ENCODE measurements at regions not wholly inside any gene's neighbourhood (a gene's known extent, or its start where the extent isn't known, plus 50 kb on each side); places are given as distances from the start of the nearest gene placed in this dataset.
"Not testable (repeated sequence)": the region's sequence is repeated elsewhere in the genome, so short reads cannot be mapped to it uniquely, and the experiment has no call there.

DNA sequence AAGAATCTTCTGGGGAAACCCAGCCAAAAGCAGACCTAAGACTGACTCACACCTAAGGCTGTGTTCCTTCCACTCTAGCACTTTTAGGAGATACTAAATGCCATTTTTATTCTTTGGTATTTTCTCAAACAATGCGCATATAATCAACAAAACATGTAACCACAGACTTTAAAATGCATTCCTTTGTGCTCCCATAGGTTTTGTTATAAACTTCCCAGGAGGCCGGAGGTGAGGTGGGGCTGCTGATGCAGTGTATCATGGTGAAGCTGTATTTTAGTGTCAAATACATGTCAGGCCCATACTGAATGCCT is 155.2 kb downstream of the BTBD3 start:
- FAIRE-seq, result no peak

GRCh38 chr20:12074111-12074655 is 156.5 kb downstream of the BTBD3 start:
- no peak for FAIRE-seq

- no peak for FAIRE-seq
Observed at GRCh38 chr20:12076200-12076599, 158.5 kb downstream of the BTBD3 start.

- FAIRE-seq, result no peak
Observed at GRCh38 chr20:12077875-12078274, 160.2 kb downstream of the BTBD3 start.

- FAIRE-seq, result no peak
Observed at GRCh38 chr20:12079490-12079889, 161.8 kb downstream of the BTBD3 start.

DNA sequence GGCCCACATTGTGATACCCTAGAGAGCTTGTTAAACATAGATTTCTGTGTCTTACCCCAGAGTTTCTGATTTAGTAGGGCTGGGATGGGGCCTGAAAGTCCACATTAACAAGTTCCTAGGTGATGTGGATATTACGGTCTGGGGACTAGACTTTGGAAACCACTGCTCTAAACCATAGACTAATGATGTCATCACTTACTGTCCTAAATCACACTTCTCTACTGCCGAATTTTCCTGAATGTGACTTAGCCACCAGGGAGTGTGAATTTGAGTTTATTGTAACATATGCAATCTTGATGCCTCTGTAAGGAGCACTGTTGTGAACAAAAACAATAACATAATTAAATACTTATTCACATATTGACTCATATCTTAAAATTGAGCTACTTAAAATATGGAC is 165.6 kb downstream of the BTBD3 start:
- no peak for FAIRE-seq

GRCh38 chr20:12084482-12084881 is 166.8 kb downstream of the BTBD3 start:
- no peak for FAIRE-seq

DNA sequence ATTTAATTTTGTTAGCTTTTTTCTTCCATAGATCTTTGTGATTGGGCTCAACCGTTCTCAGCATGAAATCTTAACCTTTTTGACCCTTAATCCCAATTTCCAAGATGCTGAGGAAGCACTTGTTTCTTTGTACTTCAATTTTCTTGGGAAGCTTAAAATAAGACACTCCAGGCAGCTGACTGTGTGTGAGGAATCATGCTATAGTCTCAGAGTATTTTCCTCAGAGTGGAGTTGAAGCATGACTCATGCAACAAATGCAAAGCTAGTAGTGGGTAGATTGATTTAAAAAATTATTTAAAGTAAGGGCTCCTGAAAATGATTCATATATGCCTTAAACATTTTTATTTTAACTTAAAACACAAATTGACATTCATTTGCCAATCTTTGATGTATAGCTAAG is 168.7 kb downstream of the BTBD3 start:
- FAIRE-seq, result no peak

DNA sequence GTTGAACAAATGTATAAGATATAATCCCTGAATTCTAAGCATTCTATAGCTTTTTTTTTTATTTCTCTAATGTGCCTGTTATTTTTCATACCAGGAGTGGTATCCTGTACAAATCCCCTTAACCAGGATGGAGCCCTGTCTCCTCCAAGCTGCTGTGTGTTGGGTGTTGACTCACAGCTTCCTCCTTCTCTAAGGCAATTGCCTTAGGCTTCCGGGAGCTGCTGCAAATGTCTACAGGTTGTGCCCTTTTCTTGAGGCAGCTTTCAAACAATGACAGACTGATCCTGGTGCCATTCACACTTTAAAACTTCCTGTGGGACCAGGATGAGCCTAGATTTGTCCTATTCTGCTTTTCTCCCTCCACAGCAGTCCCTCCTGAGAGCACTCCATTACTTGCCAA is 173.2 kb downstream of the BTBD3 start:
- no peak for FAIRE-seq

- no peak for FAIRE-seq
Observed at GRCh38 chr20:12093057-12093796, 175.5 kb downstream of the BTBD3 start.

- not testable (repeated sequence) for FAIRE-seq
Observed at GRCh38 chr20:12093797-12094190, 176.1 kb downstream of the BTBD3 start.

GRCh38 chr20:12095180-12095920 is 177.7 kb downstream of the BTBD3 start:
- no peak for FAIRE-seq

DNA sequence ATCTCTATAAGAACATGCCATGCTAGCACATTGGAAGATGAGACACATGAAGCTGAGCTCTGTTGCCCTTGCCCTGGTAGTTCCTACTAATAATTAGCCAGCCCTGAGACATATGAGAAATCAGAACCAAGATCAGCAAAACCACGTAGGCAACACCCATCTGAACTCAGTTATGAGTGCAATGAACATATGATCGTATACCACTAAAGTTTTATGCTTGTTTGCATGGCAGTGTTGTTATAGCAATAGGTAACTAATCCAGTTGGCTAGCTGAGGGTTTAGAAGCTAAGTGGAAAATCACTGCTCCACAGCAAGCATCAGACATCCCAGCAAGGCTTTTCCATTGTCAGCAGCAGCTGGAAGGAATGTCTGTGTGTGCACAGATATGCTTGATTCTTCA is 180.7 kb downstream of the BTBD3 start:
- FAIRE-seq, result no peak

DNA sequence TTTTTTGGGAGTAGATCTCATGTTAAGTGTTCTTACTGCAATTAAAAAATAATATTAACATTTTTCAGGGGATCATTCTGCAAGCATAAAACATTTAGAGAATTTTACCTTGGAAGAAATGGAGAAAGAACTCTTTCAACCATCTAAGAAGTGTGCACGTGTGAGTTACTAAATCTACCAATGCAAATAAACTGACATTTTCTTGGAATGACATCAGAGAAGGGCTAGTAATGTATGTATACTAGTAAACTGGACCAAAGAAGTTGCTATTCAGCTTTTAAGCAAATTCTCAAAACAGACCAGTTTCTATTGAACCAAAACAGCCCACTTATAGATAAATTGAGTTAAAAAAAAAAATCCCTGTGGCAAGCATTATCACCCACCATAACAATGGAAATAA is 191.2 kb downstream of the BTBD3 start:
- no peak for FAIRE-seq

- FAIRE-seq, result no peak
Observed at GRCh38 chr20:12110274-12110673, 192.6 kb downstream of the BTBD3 start.

- FAIRE-seq, result no peak
Observed at GRCh38 chr20:12110711-12111110, 193.0 kb downstream of the BTBD3 start.

DNA sequence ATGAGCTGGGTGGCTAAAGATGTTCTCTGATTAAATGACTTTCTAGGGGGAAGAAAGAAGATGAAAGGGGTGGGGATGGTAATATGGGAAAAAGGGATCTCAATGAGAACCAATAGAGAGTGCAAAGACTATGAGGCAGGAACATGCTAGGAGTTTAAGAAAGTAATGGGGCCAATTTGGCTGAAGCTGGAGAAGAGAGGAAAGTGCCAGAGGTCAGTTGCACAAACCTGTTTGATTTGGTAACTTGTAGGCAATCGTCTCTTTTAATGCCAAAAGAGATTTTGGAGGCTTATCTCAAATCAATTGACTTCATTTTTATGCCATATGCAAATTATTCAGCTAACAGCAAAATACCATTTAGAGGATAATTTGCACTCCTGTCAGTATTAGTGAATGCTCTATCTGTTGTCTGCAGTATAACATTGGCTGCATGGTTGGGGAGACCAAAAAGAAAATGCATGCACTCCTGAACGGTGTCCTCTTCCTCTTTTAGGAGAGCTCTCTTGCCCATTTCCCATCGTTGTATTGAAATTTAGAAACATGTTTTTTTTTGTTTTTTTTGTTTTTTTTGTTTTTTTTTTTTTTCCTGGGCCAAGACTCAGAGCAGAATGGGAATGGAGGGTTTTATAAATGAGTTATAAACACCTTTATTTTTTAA is 193.9 kb downstream of the BTBD3 start:
- no peak for FAIRE-seq

- no peak for FAIRE-seq
Observed at GRCh38 chr20:12112089-12112474, 194.4 kb downstream of the BTBD3 start.

DNA sequence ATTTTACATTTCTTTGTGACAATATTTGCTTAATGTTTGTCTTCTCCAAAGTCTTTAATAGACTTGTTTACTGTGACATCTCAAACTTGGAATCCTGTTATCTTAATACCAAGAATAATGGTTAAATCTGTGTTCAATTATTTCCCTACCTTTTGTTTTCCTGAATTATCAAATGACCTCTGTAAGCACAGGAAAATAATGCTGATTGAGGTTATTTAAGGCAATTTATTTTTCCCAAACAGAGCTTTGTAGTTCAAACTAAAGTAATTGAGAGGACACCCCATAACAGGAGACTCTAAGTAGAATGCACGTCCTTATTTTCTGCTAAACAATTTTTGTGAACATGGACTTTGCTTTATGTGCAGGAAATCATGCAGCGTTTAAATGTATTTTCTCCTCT is 195.0 kb downstream of the BTBD3 start:
- no peak for FAIRE-seq

GRCh38 chr20:12113075-12113467 is 195.4 kb downstream of the BTBD3 start:
- no peak for FAIRE-seq

GRCh38 chr20:12113468-12114371 is 196.0 kb downstream of the BTBD3 start:
- no peak for FAIRE-seq

DNA sequence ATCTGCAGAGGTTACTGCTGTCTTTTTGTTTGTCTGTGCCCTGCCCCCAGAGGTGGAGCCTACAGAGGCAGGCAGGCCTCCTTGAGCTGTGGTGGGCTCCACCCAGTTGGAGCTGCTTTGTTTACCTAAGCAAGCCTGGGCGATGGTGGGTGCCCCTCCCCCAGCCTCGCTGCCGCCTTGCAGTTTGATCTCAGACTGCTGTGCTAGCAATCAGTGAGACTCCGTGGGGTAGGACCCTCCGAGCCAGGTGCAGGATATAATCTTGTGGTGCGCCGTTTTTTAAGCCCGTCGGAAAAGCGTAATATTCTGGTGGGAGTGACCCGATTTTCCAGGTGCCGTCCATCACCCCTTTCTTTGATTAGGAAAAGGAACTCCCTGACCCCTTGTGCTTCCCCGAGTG is 211.4 kb downstream of the BTBD3 start:
- FAIRE-seq, result not testable (repeated sequence)

- not testable (repeated sequence) for FAIRE-seq
Observed at GRCh38 chr20:12129532-12129931, 211.8 kb downstream of the BTBD3 start.

Measured in endometrium (tissue), 2 donors.